ENCODE measurements at regions not wholly inside any gene's neighbourhood (a gene's known extent, or its start where the extent isn't known, plus 50 kb on each side); places are given as distances from the start of the nearest gene placed in this dataset.

GRCh38 chr12:93121729-93122488, 192.8 kb upstream of the EEA1 start:
- TF ChIP-seq CTCF (conservative IDR thresholded peaks at IDR 0.05; ENCODE audit: low read length) (no peak), EZH2phosphoT487 (IDR thresholded peaks at IDR 0.05; ENCODE audit: borderline replicate concordance) (no peak)
